Lower lobe of right lung (tissue), 2 donors: ENCODE measurements at regions not wholly inside any gene's neighbourhood (a gene's known extent, or its start where the extent isn't known, plus 50 kb on each side); places are given as distances from the start of the nearest gene placed in this dataset.
A peak's percentile ranks its signal among the peaks of the same experiment; 100 is the strongest.

ENCODE experiments used
- ATAC-seq, 2 donors: fragments of 200-7000 bp; cut with Tn5 transposase; one replicate each; pipeline ENCODE4 v1.9.1; 2020 to 2022; ENCODE audit warnings: mild to moderate bottlenecking in 2 of 2, moderate library complexity in 2 of 2
- DNase-seq: peaks from one replicate; pipeline ENCODE4 v3.0.0-alpha.2; 2020
- H3K27ac ChIP-seq: fragments of 200-600 bp; one replicate; pipeline ENCODE4 v1.8.0; 2022
- H3K27me3 ChIP-seq: fragments of 200-600 bp; one replicate; pipeline ENCODE4 v1.8.0; 2022; ENCODE audit warnings: low read depth
- H3K36me3 ChIP-seq: fragments of 200-600 bp; one replicate; pipeline ENCODE4 v1.8.0; 2022; ENCODE audit warnings: mild to moderate bottlenecking
- H3K4me1 ChIP-seq: fragments of 200-600 bp; one replicate; pipeline ENCODE4 v1.8.0; 2022
- H3K4me3 ChIP-seq: fragments of 200-600 bp; one replicate; pipeline ENCODE4 v1.8.0; 2022; ENCODE audit warnings: mild to moderate bottlenecking
- H3K9me3 ChIP-seq: fragments of 200-600 bp; one replicate; pipeline ENCODE4 v1.8.0; 2022
- intact Hi-C: fragments of 100-400 bp; cut with DNase I; formaldehyde crosslinking; loops from one replicate; pipeline ENCODE4 v1.11.0; 2022
- TF ChIP-seq, protein P1 (sequence below): fragments of 200-600 bp; IDR thresholded peaks from one replicate; pipeline ENCODE4 v1.8.0; 2022; ENCODE audit warnings: antibody characterized with exemption, mild to moderate bottlenecking
- donor health status: DM: no; HTN: yes; CAD: no; lungs with severe emphysema.

- DNase-seq (no peak), ATAC-seq (peak; percentile 42 to 47)
- H3K4me3 ChIP-seq = no peak overlapping the region
- H3K36me3 ChIP-seq = no peaks in the 10 kb centered on the region
- H3K4me1 ChIP-seq = no peaks in the 10 kb centered on the region
- H3K27ac ChIP-seq = no peak overlapping the region
- TF ChIP-seq, protein P1, sequence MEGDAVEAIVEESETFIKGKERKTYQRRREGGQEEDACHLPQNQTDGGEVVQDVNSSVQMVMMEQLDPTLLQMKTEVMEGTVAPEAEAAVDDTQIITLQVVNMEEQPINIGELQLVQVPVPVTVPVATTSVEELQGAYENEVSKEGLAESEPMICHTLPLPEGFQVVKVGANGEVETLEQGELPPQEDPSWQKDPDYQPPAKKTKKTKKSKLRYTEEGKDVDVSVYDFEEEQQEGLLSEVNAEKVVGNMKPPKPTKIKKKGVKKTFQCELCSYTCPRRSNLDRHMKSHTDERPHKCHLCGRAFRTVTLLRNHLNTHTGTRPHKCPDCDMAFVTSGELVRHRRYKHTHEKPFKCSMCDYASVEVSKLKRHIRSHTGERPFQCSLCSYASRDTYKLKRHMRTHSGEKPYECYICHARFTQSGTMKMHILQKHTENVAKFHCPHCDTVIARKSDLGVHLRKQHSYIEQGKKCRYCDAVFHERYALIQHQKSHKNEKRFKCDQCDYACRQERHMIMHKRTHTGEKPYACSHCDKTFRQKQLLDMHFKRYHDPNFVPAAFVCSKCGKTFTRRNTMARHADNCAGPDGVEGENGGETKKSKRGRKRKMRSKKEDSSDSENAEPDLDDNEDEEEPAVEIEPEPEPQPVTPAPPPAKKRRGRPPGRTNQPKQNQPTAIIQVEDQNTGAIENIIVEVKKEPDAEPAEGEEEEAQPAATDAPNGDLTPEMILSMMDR = no peak
- H3K9me3 ChIP-seq = no peaks in the 10 kb centered on the region
- no peaks in the 10 kb centered on the region for H3K27me3 ChIP-seq
- intact Hi-C loops = no loop called here
Measured at GRCh38 chr10:50981904-50982303, 92.4 kb upstream of the PRKG1 start.

DNA sequence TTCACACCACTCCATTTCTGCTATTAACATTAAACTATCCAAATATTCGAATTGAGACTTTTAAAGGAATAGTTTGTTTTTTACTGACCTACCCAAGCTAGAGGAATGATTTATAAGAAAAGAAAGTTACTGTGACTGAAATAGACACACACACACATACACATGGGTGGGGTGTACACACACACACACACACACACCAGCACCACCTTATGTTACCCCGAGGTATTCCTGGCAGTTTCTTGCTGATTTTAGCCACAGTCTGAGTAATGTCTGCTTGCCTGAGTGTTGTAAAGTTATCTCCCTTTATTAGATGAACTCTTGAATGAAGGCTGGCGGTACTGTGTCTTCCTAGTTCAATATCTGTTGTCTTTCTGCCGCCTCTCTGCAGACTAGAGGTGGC lies 91.3 kb upstream of the PRKG1 start:
- Histone ChIP-seq H3K4me3 (no peak overlapping the region), H3K27me3 (no peaks in the 10 kb centered on the region), H3K4me1 (no peaks in the 10 kb centered on the region), H3K27ac (no peak overlapping the region), H3K36me3 (no peaks in the 10 kb centered on the region), H3K9me3 (no peaks in the 10 kb centered on the region)
- TF ChIP-seq, protein P1 = no peak
- ATAC-seq (no peak), DNase-seq (no peak)
- intact Hi-C loops = no loop called here

DNA sequence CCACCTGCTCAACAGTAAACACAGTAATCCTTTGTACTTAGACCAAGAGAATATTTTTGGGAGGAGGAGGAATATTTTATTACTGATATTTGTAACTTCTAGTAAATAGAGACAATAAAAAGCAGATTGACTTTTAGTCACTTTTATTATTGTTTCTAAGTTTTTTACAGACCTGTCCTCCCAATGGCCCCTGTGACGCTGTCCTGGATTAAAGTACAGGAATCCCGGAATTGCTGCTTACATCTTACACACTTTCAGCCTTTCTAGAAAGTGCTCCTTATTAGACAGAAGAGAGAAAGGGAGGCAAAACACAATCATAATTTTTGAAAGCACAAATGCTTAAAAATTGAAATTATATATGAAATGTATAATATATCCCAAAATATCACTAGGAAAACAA lies 86.4 kb upstream of the PRKG1 start:
- H3K27me3 ChIP-seq = no peaks in the 10 kb centered on the region
- H3K36me3 ChIP-seq = no peaks in the 10 kb centered on the region
- peaks cover 4% of the 10 kb centered on the region for H3K4me1 ChIP-seq
- DNase-seq (no peak), ATAC-seq (no peak)
- TF ChIP-seq, protein P1 = no peak
- no peak overlapping the region for H3K27ac ChIP-seq
- intact Hi-C loops = no loop called here
- no peak overlapping the region for H3K4me3 ChIP-seq
- no peaks in the 10 kb centered on the region for H3K9me3 ChIP-seq

GRCh38 chr10:50988792-50989191 lies 85.5 kb upstream of the PRKG1 start:
- no peak for ATAC-seq
- H3K27ac ChIP-seq = no peak overlapping the region
- no peaks in the 10 kb centered on the region for H3K9me3 ChIP-seq
- peak overlapping the region; percentile 22 for H3K4me3 ChIP-seq
- H3K27me3 ChIP-seq = no peaks in the 10 kb centered on the region
- H3K36me3 ChIP-seq = no peaks in the 10 kb centered on the region
- TF ChIP-seq, protein P1 = peak; percentile 44
- peaks cover 7% of the 10 kb centered on the region for H3K4me1 ChIP-seq
- intact Hi-C loops = no loop called here
- DNase-seq = no peak

GRCh38 chr10:50990568-50991455 lies 83.5 kb upstream of the PRKG1 start:
- no peaks in the 10 kb centered on the region for H3K36me3 ChIP-seq
- intact Hi-C loops = no loop called here
- ATAC-seq (peak; percentile 35 to 57), DNase-seq (peak; percentile 48)
- H3K27ac ChIP-seq = peak overlapping the region; percentile 86
- TF ChIP-seq, protein P1 = no peak
- H3K4me3 ChIP-seq = peak overlapping the region; percentile 66
- peaks cover 7% of the 10 kb centered on the region for H3K4me1 ChIP-seq
- no peaks in the 10 kb centered on the region for H3K27me3 ChIP-seq
- H3K9me3 ChIP-seq = no peaks in the 10 kb centered on the region
